HG03097 (cell line): ENCODE measurements at regions not wholly inside any gene's neighbourhood (a gene's known extent, or its start where the extent isn't known, plus 50 kb on each side); places are given as distances from the start of the nearest gene placed in this dataset.

Source experiments
- ATAC-seq: cut with Tn5 transposase; IDR thresholded peaks from one replicate; pipeline ENCODE4 v1.9.1; 2021; ENCODE audit not compliant: unreplicated experiment, low FRiP score

DNA sequence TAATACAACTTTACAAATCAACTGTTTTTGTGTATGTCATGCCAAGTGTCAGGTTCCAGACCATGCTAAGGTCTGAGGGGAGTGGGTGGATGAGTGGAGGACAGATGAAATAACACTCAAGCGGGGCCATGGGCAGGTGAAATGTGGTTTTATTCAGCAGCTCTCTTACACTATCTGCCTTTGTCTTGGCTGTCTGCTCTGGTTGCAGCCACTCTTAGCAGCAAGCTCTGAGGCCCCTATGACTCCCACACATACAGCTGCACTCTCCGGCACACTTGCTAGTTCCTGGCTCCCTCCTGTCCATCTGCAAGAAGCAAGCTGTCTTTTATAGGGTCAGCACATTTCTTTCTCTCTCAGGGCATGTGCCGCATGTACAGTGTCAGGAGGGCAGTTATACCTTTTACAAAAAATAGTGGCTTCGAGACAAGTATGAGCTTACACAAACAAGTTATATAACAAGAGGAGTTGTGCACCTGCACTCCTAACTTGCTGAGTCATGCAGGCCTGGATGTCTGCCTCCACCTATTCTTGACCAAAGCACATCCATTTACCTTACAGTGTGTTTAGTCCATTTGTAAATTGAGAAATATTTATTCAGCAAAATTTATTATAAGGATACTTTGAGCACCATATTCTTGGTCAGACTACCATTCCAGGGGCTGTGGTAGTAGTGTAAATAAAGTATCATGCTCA is 683.7 kb upstream of the CBLB start:
- ATAC-seq = no peak

DNA sequence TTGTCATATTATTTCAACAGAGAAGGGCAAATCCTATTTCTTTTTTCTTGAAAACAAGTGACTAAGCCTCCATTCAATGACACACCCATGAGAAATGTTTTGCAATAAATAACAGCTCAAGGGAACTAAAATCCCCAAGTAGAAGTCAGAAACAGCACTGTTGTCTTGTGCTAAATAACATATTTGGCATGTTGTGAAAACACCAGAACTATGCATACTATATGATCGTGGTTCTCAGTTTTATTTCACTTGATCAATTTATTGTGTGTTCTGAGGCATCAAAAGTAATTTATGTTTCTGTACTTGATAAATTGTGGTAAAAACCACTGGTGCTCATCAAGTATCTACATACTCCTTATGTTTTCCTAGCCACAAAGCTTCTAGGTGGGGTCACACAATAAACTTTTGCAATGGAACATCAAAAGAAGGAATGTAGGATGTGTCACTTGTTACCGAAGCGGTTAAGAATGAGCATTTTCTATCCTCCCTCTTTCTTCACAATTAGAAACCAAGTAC is 691.7 kb upstream of the CBLB start:
- no peak for ATAC-seq

DNA sequence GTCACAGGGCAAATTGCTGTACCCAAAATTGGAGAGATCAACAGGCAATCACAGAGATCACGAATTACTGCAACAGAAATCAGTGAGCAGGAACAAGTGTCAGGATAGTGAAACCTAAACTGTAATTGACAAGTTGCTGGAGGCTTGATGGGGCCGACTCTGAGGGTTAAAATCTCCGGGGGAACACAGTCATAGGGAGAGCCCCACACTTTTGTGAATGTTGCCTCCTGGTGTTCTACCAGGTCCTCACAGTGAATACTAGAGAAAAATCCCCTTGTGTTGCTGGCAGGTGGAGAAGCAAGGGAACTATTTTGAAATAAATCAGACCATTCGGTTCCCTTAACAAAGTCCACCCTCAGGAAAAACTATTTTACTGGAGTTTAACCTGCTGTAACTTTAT is 697.5 kb upstream of the CBLB start:
- ATAC-seq = peak; percentile 88

DNA sequence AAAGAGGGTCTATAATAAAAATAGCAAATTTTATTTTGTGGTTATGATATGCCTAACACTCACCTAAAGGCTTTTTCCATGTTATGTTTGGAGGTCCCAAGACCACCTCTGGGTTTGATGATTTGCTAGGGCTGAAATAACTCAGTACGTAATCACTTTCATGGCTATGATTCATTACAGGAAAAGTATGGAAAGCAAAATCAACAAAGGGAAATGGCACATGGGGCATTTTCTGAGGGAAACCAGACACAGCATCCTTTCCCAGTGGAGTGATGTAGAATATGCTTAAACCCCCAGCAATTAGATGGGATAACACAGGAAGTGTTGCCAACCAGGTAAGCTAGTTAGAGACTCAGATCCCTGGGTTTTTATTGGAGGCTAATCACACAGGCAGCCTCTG is 701.6 kb upstream of the CBLB start:
- ATAC-seq = no peak

DNA sequence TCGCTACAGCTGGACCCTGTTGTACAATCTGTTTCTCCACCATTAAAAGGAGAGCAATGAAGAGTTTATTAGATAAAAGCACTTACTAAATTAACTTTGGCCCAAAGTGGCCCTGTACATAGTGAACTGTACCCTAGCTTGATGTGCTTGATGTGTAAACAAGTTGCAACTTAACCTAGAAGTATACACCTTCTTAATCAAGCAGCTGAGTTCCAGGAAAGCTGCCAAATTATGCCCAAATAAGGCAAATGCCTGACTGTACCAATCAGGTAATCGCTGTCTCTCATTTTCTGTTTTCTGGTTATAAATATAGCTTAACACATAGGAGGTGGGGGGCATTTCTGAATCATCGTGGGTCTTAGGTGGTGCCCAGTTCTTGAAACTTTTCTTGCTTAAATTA is 704.8 kb upstream of the CBLB start:
- no peak for ATAC-seq

DNA sequence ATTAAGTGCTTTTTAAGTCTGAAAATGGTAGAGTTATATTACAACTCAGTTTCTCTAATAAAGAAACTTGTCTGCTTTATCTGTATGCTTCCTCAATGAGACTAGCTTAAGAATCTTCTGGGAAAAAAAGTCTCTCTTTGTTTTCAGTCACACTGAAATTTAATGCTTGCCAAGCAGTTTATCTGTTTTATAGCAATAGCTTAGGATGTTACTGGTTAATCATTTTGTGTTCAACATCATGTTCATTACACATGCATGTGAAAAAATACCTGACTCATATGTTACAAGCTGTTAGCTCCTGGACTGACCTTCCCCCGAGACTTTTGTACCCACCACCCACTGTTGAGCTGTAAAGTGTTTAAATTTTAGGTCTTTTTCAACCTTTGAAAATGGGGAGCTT is 706.2 kb upstream of the CBLB start:
- ATAC-seq = no peak

DNA sequence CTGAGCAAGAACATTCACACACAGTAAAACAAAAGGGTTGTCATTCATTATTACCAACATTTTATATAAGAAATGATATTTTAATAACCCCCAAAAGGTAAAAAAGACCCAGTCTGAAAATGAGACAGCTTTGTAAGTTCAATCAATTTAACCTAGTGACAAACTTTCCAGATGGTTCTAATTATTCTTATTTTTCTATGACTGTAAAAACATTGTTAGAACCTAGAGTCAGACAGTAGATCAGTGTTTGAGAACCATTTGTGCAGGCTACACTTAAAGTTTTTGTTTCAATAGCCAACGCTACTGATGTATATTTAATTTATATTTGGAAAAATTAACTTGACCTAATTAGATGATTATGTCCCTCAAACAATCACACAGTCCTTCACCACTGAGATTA is 708.4 kb upstream of the CBLB start:
- ATAC-seq = no peak

DNA sequence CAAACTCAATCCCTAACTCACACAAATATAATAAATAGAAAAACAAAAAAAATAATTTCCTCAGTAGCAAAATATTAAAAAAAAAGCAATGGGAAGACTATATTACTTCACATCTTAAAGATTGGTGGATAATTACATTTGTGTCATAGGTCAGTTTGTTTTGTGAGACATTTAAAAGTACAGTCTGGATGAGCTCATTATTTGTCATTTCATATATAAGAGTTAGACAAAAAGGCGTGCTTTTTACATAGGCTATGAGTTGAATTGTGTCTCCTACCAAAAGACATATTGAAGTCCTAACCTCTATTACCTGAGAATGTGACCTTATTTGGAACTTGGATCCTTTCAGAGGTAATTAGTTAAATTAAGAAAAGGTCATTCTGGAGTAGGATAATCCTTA is 710.1 kb upstream of the CBLB start:
- no peak for ATAC-seq

DNA sequence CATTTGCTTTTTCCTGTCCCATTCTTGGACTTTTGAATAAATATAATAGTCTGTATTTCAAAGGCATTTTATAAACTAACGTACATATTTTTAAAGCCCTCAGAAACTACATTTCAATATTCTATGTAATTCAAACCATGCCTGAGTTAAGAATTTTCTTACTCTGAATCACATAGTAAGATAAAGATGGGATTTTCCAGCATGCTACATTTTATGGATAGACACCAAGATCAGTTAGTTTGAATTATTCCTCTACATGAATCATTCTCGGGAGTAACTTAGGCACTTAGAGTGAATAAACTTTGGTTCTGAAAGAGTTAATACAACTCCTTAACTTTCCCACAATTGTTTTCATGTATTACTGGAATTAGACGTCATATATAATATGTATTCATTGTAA is 713.3 kb upstream of the CBLB start:
- no peak for ATAC-seq

DNA sequence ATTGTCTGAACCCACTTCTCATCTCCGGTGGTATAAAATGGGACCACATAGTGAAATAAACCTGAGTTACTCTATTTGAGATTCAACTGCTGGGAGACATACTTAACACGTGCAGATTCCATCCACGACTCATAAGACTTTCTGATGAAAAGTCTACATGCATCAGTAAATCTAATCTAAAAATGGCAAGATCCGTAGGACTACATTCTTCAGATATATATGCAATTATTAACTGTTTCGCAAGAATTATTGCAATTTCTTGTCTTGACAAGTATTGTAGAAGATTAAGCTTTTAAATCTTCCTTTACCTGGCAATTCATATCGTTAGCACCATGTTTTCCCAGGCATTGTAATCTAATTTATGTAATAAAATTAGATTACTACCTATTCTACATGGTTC is 718.7 kb upstream of the CBLB start:
- no peak for ATAC-seq

DNA sequence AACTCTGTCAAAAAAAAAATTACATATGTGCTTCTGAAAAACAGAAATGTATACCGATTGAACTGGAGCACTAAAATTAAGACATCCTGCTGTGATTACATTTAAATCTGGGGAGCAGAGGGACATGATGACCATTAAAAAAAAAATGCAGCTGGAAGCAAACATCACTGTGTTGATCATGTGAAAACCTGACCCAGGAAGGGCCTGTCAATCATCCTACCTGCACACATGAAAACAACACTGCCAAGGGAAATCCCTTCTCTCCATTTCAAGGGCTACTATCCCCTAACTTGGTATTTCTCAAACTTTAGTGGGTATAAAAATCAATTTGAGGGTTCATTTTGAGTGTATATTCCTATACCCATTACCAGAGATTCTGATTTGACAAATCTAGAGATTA is 719.9 kb upstream of the CBLB start:
- no peak for ATAC-seq

DNA sequence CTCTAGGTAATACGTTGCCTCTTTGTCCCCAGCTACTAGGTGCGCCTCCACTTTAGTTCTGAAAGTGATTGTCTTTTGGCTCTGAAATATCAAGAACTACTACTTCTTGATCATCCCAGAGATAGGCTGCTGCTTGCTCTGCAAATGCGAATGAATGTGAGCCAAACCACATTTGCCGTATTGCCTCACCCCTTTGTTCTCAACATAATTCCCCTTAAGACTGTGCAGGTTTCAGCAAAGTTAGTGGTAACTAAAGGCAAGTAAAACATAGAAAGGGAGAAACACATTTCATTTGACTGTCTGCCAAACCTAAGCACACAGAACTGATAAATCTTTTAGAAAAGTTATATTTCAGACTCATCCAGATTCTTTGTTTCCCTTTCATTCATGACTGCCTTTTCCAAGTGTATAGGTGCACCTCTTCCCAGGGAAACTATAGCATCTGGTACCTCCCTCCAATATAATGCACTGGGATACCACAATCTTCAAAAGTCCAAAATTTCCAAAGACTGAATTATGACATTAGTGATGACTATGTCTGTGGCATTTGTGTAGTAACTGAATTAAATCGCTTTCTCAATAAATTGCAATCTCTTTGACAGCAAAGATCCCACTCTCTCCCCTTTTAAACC is 720.6 kb upstream of the CBLB start:
- no peak for ATAC-seq

DNA sequence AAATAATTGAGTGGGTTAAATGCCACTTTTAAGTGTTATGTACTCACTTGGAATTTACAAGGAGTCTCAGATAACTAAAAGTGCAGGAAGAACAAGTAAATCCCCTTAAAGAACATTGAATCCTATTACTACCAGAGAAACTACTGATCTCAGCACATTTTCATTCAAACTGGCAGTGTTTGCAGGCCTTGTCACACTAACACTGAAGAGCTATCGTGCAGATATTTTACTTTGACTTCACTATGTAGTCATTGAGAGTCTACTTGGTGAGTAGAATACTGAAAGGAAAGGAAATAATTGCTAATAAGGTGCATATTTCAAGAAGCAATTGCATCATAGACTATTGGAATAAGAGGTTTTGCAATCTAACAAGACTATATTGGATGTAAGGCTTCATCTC is 721.4 kb upstream of the CBLB start:
- no peak for ATAC-seq

DNA sequence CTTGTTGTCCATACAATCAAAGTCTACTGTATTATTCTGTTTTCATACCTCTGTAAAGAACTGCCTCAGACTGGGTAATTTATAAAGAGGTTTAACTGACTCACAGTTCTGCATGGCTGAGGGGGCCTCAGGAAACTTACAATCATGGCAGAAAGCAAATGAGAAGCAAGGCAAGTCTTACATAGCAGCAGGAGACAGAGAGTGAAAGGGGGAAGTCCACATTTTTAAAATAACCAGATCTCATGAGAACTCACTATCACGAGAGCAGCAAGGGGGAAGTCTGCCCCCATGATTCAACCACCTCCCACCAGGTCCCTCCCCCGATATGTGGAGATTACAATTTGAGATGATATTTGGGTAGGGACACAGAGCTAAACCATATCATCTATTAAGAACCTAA is 724.6 kb upstream of the CBLB start:
- ATAC-seq = no peak

DNA sequence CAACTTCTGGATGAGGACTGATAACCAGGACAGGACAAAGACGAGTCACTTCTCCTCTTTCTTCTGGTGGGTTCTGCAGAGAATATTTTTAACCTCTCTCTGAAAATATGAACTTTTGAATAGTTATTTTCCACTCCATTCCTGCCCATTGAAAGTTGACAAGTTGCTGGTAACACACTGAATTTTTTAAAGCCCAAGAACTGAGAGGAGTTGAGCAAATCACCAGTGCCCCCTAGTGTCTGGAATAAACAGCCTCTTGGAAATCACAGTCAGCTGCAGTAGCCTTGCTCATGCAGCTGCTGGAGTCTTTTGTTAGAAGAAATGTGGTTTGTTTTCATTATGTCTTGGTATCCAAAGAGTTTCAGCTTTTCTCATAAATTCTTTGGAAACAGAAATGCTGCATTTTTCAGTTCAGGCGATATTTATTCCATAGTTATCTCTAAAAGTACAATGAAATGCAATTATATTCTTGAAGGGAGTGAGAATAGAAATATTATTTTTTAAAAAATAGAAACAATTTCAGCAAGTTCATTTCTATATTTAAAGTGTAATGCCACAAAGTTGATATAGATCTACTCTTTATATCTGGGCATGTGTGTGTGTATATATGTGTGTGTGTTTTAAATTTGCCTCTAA is 741.0 kb upstream of the CBLB start:
- no peak for ATAC-seq

DNA sequence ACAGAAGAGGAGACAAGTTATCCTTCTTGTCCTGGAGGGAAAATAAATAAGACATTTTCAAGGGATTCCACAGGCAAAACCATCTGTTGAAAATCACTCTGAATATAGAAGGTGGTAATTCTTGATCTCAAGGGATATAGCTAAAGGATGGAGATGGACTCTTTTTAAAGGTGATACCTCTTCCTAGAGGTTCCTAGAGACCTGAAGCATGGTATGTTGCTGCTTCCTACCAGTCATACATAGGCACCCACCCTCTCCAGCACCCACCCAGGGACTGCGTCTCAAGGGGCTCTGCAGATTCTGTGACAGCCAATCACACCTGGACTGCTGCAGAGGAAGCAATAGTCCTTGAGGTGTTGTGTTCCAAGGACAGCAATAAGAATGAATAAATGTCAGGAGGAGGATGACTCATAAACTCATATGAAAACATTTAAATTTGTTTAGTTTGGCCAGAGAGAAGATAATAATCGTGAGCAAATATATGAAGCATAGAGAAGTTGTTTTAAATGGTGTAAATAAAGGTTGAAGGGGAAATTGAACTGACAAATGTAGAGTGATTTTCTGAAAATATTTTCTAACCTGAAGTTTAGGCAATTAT is 741.6 kb upstream of the CBLB start:
- no peak for ATAC-seq

DNA sequence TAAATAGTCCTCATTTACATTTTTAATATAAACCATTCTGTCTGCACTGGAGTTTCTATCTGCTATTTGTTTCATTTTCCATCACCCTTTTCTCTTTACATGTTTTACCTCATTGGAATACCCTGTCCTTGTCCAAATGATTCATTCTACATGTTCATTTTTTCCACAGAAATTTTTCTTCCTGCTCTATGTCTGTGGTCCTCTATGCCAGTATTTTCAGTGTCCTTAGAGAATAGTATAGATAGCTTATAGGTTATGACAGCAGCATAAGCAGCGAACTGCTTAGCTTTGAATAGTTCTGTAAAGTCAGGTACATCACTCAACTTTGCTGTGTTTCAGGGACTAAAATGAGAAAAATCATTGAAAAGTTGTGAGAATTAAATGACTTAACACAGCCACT is 742.3 kb upstream of the CBLB start:
- ATAC-seq = no peak

DNA sequence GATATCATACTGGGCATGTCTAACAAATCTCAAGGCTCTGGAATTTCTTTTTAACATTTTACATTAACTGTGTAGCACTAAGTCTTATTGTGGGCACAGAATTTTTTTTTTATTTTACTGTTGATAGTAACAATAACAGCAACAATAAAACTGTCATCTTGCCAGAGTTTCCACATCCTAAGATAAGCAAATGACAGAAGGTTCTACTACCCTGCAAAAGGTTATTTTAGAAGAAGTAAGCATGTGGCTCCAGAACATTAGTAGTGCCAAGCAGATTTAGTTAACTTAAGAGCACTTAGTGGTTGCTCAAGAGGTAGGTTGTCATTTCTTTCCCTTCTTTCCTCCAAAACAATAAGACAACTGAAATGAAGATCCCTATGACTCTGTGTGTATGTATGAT is 743.0 kb upstream of the CBLB start:
- no peak for ATAC-seq

DNA sequence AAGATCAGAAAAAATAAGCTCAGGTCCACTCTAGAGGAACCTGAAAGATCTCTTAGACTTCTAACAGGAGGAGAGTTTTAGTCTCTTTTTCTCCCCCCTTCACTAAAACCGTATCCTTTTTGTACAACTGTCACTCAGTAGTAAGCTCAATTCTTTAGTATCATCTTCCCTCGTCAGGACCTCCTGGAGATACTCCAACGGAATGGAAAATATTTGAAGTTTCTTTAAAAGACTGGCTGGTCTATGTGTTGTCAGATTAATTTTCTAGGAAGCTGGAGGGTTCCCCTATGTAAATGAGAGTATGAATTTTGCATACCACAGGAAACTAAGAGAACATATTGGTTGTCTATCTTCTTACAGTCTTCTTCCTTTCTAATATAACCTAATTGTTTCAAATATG is 747.7 kb upstream of the CBLB start:
- no peak for ATAC-seq

DNA sequence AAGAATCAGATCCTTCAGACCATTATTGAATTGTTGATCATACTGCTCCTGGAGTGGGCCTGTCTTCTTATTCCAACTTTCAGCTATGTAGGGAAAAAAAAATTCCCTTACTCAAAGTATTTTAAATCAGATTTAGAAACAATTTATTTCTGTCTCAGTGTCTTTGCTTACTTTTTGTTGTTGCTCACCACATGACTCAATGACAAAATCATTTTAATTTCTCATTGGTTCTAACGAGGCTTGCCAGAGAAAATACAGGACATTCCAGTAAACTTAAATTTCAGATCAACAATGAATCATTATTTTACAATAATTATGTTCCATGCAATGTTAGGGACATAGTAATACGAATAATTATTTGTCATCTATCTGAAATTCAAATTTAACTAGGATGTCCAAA is 748.5 kb upstream of the CBLB start:
- ATAC-seq = no peak

DNA sequence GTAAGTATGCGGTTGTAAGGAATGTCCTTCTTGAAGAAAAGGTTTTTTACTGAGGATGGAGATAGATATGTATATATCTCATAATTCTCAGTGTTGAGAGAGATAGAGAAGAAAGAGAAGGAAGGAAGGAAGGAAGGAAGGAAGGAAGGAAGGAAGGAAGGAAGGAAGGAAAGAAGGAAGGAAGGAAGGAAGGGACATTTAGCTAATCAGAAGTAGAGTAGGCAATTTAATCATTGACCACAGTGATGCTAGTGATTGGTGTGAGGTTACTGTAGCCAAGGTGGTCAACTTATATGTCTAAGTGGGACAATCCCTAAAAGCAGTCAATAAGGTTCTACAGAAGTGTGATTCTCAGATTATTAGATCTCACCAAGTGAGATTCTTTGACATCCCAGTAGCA is 751.8 kb upstream of the CBLB start:
- no peak for ATAC-seq

DNA sequence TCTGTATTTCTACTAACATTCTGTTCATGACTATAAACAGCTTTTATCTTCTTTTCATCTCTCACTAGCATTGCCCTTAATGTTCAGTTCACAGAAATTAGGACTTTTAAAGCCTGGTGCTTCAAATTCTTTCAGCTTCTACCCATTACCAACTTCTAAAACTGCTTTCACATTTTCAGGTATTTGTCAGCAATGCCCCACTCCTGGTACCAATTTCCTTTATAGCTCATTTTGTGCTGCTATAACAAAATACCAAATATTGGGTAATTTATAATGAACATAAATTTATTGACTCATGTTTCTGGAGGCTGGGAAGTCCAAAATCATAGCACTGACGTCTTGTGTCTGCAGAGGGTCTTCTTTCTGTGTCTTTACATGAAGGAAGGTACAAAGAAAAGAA is 753.1 kb upstream of the CCDC54 start:
- no peak for ATAC-seq
